ENCODE measurements at regions not wholly inside any gene's neighbourhood (a gene's known extent, or its start where the extent isn't known, plus 50 kb on each side); places are given as distances from the start of the nearest gene placed in this dataset.
"Not testable (repeated sequence)": the region's sequence is repeated elsewhere in the genome, so short reads cannot be mapped to it uniquely, and the experiment has no call there.

GRCh38 chr2:210861038-210861665 is 304.8 kb downstream of the CPS1 start:
- no peak for DNase-seq

- DNase-seq, result no peak
Observed at GRCh38 chr2:210862283-210863065, 306.1 kb downstream of the CPS1 start.

- no peak for DNase-seq
Observed at GRCh38 chr2:210863283-210863682, 306.9 kb downstream of the CPS1 start.

DNA sequence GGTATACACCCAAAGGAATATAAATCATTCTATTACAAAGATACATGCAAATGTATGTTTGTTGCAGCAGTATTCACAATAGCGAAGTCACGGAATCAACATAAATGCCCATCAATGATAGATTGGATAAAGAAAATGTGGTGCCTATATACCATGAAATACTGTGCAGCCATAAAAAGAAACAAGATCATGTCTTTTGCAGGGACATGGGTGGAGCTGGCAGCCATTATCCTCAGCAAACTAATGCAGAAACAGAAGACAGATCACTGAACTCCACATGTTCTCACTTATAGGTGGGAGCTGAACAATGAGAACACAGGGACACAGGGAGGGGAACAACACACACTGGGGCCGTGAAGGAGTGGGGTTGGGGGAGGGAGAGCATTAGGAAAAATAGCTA is 315.2 kb downstream of the CPS1 start:
- DNase-seq, result not testable (repeated sequence)

DNA sequence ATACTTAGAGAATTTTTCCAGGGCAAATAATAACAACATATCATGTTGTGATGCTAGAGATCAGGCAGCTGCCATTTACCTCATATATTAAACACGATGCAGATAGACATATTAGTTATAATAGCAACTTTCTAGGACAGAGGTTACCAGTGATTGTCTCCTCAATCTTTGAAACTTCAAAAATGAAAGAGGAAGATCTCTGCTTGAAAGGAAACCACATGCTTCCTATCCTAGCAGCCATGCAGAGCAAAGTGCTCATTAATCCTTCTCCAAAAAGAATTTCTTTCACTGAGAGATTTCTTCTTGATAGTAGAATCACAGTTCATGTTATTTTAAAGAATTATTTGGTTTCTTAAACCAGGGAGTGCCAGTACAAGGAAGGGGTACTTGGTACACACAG is 317.2 kb downstream of the CPS1 start:
- DNase-seq, result no peak

GRCh38 chr2:210884227-210884626 is 327.8 kb downstream of the CPS1 start:
- no peak for DNase-seq

- no peak for DNase-seq
Observed at GRCh38 chr2:210888035-210888434, 331.6 kb downstream of the CPS1 start.

DNA sequence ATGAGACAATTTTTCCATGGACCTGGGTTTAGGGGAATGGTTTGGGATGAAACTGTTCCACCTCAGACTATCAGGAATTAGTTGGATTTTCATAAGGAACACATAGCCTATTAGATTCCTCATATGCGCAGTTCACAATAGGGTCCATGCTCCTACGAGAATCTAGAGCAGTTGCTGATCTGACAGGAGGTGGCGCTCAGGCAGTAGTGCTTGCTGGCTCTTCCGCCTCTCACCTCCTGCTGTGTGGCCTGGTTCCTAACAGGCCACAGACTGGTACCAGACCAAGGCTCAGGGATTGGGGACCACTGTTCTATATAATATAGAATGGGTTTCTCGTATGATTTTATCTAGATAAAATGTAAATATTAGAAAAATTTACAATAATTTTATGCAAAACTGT is 338.7 kb downstream of the CPS1 start:
- peak; percentile 12 for DNase-seq

DNA sequence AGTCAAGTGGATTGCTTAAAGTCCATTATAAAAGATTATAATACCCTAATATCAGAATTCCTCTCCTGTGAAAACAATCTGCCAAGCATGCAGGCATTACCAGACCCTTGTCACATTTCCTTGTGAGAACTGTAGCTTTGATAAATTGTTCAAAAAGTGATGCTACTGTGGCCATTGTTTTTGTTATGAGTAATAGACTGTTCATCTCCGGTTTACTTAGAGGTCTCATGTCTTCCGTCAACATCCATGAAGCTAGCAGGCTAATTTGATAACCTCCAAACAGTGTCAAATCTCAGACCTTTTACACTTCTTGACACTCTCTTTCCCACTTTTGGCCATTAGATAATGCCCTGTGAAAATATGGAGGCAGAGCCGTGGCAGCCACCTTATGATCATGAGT is 342.7 kb downstream of the CPS1 start:
- no peak for DNase-seq

DNA sequence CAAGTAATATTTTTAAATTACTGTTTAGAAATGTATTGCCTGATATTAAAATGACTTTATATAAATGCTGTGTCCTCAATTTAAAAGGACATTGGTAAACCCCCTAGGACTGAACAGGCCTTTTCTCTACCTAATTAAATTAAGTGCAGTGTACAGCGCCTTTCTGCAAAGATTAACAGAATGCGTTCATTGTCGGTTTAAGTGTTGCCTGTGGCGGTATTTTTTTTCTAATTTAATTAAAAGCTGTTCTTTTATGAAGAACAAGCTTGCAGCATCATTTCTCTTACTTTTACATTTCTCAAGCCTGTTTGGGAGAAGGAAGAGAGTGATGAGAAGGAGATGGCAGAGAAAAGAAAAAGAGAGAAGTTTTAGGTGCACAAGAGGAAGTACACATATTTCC is 344.9 kb downstream of the CPS1 start:
- no peak for DNase-seq

DNA sequence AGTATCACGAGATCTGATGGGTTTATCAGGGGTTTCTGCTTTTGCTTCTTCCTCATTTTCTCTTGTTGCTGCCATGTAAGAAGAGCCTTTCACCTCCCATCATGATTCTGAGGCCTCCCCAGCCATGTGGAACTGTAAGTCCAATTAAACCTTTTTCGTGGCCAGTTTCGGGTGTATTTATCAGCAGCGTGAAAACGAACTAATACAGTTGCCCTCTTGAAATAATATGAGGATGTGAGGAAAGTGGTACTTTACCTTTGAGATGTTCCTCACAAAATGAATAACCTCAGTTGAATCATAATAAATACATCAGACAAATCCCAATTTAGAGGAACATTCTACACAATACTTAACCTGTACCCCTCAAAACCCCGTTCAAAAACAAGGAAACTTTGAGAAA is 356.4 kb downstream of the CPS1 start:
- DNase-seq, result no peak

DNA sequence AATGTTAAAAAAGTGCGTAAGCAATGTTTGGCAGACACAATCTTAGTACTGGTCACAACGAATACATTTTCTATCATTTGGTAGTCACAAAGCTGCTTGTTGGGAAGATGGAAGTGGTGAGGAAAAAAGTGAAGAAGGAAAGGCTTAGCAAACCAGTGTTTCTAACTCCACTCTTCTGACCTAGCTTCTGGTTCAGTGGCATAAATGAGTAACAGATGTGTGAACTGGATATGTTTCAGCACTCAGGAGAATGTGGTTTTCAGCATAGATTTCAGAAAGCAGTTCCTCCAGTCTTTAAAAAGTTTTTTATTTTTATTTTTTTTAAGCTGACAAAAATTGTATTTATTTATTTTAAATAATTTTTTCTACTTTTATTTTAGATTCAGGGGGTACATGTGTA is 357.1 kb downstream of the CPS1 start:
- DNase-seq, result no peak

DNA sequence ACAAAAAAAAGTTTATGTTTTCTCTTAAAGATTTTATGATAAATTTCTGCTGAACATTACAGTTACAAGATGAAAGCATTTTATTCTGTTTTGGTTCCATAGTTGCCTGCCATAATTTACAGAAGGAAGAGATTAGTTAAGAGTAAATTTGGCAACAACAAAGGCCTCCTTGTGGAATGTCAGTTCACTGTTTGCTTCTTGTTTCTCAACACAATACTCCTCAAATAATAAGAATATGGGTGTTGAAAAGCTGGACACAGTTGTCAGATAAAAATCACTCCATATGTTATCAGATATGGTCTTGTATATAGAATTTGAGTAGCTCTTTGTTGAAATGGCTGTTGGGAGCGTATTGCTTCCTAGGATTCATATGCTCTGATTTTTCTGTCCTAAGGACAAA is 359.5 kb downstream of the CPS1 start:
- no peak for DNase-seq

DNA sequence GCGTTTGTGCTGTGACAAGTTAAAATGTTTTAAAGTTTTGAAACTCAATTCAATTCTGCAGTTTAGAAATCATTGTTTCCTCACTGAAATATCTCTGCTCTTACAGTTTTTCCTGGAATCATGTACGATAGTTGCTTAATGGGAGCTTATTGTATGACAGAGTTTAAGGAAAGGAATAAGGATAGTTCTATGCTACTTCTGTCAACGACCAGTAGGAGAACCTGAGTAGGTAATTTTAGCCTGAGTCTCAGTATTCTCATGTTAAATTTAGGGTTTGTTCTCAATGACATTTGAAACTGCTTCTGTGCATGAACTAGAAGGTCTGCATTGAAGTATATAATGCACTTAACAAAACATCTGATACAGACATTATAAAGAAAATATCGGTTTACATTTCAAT is 361.1 kb downstream of the CPS1 start:
- no peak for DNase-seq

DNA sequence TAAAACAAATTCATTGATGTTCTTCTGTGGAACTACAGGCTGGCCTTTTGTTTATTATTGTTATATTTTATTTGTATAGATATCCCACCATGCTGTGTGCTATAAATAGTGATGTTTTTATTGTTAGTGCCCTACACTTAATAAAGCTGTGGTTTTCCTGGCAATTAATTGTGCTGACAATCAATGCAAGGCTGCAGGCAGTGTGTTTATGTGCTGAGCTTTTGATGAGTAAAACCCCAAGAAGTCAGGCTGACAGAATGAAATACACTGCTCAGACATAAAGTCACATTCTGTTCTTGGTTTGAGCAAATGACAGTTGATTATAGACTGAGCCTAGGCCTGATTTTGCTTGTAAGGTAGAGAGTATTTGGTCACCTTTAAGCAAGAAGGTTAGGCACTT is 362.7 kb downstream of the CPS1 start:
- no peak for DNase-seq

DNA sequence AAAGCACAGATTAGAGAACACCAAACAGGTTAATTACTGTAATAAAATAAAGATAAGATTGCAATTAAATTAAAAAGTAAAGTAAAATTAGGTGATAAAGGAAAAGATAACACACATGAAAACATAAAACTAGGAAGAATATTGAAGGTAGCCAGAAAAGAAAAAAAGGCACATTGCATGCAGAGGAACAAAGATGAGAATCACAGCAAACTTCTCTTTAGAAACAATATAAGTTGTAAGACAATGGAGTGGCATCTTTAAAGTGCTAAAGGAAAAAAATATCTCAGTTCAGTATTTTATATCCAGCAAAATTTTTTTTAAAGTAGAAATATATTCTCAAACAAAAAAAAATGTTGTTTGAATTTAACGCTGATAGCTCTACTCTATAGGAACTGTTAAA is 366.0 kb downstream of the CPS1 start:
- no peak for DNase-seq

- DNase-seq, result no peak
Observed at GRCh38 chr2:210928714-210929113, 372.3 kb downstream of the CPS1 start.

DNA sequence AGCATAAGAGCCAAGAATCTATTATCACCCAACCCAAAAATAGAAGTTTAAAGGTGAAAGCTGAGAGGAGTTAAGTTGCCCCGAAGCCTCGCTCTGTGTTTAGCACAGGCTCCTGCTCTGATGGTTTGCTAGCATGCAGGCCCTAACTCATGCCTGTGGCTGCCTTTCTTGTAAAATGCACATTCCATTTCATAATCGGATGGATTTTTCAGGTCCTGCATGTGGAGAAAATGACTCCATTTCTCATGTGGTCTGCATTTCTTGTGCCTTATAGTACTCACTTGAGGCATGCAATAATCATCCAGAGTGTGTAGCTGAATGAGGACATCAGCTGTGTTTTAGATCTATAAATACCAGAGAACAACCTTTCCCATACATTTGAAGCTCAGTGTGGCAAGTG is 381.8 kb downstream of the CPS1 start:
- DNase-seq, result no peak

DNA sequence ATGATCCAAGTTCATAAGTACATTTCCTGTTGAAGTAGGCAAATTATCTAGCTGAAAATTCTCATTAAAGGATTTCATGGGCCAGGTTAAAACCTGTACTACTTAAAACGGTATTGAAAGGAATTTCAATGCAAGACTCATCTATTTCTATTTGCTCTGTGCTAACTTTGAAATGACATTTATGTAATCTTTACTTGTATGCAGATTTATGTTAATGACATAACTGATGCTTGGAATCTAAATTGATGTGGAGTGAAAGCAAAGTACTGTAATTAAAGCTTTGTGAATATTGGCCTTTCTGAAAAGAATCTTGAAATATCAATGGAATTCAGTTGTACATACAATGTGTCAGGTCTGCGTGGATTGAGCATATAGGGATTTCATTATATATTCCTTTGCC is 390.0 kb downstream of the CPS1 start:
- DNase-seq, result no peak

- not testable (repeated sequence) for DNase-seq
Observed at GRCh38 chr2:210950434-210951060, 394.1 kb downstream of the CPS1 start.

GRCh38 chr2:210954386-210954907 is 398.0 kb downstream of the CPS1 start:
- no peak for DNase-seq

DNA sequence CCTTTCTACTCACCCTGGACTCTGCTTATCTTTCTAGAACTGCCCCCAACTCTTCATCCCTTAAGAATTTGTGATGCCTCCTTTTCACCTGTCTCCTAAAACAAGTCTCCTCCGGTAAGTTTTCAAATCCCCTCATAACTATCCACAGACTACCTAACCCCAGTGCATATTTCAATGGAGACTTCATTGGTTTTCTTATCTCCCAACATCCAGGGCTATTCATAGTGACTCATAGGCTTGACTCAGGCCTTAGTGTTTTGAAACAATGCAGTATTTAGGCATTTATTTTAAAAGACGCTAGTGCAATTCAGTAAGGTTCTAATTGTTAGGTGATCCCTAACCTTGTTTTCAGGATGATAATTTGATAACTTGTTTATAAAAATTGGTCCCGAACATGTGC is 399.2 kb downstream of the CPS1 start:
- no peak for DNase-seq

GRCh38 chr2:210956101-210956500 is 399.7 kb downstream of the CPS1 start:
- DNase-seq, result no peak

- no peak for DNase-seq
Observed at GRCh38 chr2:210961249-210961648, 404.9 kb downstream of the CPS1 start.

All from RPMI8226 (cell line).